HFF-Myc (cell line): ENCODE measurements at regions not wholly inside any gene's neighbourhood (a gene's known extent, or its start where the extent isn't known, plus 50 kb on each side); places are given as distances from the start of the nearest gene placed in this dataset.
"Not testable (repeated sequence)": the region's sequence is repeated elsewhere in the genome, so short reads cannot be mapped to it uniquely, and the experiment has no call there.

ENCODE experiments used
- DNase-seq: peaks from one replicate; pipeline ENCODE4 v3.0.0-alpha.2; 2011; ENCODE audit warnings: low read depth; ENCODE audit errors: extremely low read depth
- H3K4me3 ChIP-seq: replicated peaks from 2 replicates; pipeline ENCODE4 v1.5.1; 2011; ENCODE audit warnings: low read depth, mild to moderate bottlenecking, control low read depth, low read length
- TF ChIP-seq, protein P1 (sequence below): IDR thresholded peaks from 2 replicates; pipeline ENCODE4 v1.5.1; 2012; ENCODE audit warnings: mild to moderate bottlenecking, low read depth, low read length, control low read depth; ENCODE audit errors: missing control alignments

DNA sequence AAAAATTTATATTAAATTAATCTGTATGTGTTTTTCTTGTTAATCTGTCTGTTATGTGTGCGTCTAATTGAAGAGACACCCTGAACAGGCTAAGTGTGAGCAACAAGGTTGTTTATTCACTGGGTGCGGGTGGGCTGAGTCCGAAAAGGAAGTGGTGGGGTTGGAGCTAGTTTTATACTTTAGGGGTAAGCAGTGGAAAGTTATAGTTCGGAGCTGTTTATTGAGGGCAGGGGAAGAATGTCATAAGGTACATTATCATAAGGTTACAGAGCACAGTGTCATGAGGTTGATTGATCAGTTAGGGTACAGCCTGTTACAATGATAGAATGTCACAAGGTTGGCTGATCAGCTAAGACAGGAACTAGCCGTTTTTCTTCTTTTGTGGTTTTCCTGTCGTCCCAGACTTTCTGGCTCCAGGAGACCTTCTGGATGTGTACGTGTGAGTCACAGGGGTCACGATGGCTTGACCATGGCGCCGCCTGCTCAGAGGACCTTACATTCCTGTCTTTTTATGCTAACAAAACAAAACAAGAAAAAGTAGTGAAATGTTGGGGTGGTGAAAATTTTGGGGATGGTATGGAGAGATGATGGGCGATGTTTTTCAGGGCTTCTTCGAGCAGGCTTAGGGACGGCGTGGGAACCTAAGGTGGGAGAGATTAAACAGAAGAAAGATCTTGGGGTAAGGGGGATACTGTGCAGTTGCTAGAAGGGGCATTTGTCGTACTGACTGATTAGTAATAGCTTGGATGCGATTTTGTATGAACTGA, 754.0 kb upstream of the ADGRB3 start:
- no peak for DNase-seq
- TF ChIP-seq, protein P1, sequence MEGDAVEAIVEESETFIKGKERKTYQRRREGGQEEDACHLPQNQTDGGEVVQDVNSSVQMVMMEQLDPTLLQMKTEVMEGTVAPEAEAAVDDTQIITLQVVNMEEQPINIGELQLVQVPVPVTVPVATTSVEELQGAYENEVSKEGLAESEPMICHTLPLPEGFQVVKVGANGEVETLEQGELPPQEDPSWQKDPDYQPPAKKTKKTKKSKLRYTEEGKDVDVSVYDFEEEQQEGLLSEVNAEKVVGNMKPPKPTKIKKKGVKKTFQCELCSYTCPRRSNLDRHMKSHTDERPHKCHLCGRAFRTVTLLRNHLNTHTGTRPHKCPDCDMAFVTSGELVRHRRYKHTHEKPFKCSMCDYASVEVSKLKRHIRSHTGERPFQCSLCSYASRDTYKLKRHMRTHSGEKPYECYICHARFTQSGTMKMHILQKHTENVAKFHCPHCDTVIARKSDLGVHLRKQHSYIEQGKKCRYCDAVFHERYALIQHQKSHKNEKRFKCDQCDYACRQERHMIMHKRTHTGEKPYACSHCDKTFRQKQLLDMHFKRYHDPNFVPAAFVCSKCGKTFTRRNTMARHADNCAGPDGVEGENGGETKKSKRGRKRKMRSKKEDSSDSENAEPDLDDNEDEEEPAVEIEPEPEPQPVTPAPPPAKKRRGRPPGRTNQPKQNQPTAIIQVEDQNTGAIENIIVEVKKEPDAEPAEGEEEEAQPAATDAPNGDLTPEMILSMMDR: no peak
- no peak overlapping the region for H3K4me3 ChIP-seq

- not testable (repeated sequence) for DNase-seq, H3K4me3 ChIP-seq
Measured at GRCh38 chr6:67880343-67880742, 754.7 kb upstream of the ADGRB3 start.

GRCh38 chr6:67879928-67880327, 755.2 kb upstream of the ADGRB3 start:
- DNase-seq, H3K4me3 ChIP-seq: not testable (repeated sequence)

DNA sequence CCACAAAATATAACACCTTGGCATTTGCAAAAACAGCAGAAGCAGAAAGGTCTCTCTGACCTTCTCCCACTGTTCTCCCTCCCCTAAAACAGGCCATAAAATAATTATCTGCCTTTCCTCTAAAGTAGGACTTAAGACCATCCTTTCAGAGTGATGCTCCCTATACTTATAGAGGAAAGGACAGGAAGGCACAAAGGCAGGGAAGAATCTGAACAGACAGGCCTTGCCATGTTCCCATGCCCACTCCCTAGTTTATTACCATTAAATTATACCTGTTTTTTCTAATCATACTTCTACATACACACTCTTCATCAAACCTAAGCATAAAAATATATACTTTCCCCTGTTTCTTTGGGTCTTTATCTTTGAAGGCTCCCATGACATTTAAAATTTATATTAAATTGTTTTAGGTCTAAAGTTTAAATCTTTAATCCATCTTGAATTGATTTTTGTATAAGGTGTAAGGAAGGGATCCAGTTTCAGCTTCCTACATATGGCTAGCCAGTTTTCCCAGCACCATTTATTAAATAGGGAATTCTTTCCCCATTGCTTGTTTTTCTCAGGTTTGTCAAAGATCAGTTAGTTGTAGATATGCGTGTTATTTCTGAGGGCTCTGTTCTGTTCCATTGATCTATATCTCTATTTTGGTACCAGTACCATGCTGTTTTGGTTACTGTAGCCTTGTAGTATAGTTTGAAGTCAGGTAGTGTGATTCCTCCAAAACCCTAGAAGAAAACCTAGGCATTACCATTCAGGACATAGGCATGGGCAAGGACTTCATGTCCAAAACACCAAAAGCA, 755.8 kb upstream of the ADGRB3 start:
- H3K4me3 ChIP-seq, DNase-seq: not testable (repeated sequence)

GRCh38 chr6:67878216-67878615, 756.9 kb upstream of the ADGRB3 start:
- not testable (repeated sequence) for H3K4me3 ChIP-seq, DNase-seq

DNA sequence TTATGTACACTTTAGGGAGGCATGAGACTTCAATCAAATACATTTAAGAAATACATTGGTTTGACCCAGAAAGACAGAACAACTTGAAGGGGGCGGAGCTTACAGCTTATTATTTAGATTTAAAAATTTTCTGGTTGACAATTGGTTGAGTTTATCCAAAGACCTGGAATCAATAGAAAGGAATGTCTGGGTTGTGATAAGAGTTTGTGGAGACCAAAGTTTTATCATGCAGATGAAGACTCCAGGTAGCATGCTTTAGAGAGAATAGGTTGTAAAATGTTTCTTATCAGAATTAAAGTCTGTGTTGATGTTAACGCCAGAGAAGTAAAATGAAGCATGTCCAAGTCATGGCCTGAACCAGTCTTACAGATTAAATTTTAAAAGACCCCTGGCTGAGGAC, 757.8 kb upstream of the ADGRB3 start:
- no peak overlapping the region for H3K4me3 ChIP-seq
- TF ChIP-seq, protein P1: no peak
- DNase-seq: no peak

DNA sequence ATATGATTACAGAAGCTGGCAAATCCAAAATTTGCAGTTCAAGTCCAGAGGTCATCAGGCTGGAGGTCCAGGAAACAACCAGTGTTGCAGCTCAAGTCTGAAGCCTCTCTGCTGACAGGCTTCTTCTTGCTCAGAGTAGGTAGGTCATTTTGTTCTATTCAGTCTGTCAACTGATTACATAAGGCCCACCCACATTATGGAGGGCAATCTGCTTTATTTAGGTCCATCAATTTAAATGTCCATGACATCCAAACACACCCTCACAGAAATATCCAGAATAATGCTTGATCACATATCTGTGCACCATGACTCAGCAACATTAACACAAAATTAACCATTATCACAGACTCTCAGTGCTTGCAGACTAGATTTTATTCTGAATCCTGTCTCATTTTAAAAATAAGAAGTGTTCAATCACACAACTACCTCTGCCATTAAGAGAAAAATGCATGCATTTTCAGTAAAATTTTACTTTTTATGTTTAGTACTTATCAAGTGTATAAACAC, 759.2 kb upstream of the ADGRB3 start:
- H3K4me3 ChIP-seq: no peak overlapping the region
- TF ChIP-seq, protein P1: no peak
- no peak for DNase-seq

- DNase-seq: no peak
- TF ChIP-seq, protein P1: no peak
Measured at GRCh38 chr6:67870321-67870720, 764.8 kb upstream of the ADGRB3 start.

DNA sequence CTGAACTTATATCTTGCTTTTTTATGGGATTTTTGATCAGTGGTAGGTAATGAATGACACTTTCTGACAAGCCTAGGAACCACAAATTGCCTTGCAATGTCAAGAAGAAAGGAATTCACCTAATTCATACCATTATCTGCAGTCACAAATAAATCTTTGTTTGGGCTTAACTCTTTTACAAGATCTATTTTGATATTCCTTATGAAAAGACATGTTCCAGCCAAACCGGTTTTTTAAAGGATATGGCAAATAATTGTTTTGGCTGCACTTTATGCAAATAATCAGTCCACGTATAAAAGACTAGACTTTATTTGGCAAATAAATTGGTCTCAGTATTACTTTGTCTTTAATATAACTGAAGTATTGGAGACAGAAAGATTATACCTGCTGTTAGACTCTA, 771.7 kb upstream of the ADGRB3 start:
- H3K4me3 ChIP-seq: no peak overlapping the region
- TF ChIP-seq, protein P1: no peak
- DNase-seq: no peak

More at GRCh38 chr6:67870321-67870720, 764.8 kb upstream of the ADGRB3 start:
- no peak overlapping the region for H3K4me3 ChIP-seq
